Muscle of back (tissue), 3 donors: ENCODE measurements at regions not wholly inside any gene's neighbourhood (a gene's known extent, or its start where the extent isn't known, plus 50 kb on each side); places are given as distances from the start of the nearest gene placed in this dataset.
"Not testable (repeated sequence)": the region's sequence is repeated elsewhere in the genome, so short reads cannot be mapped to it uniquely, and the experiment has no call there.

Experiments used
- DNase-seq, 3 donors: peaks; one replicate each; pipeline versions ENCODE4 v3.0.0 to v3.0.0-alpha.2; 2013

DNA sequence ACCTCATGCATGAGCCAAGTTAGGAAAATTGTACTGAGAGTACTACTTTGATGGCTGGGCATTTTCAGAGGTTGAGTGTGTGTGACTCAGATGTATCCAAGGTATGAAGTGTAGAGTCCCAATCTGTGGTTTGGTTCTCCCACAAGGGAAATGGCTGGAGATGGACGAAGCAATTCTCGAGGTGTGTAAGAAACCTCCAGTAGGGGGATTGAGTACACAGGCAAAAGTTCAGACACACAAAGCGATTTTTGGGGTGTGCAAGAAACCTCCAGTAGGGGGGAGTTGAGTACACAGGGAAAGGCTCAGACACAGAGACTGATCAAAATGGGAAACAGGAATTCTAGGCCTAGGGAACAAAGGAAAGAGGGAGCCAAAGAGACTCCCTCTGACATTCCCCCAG lies 1536.3 kb downstream of the FAM181B start:
- no peak for DNase-seq

GRCh38 chr11:81192516-81192915 lies 1541.1 kb downstream of the FAM181B start:
- DNase-seq, result no peak

DNA sequence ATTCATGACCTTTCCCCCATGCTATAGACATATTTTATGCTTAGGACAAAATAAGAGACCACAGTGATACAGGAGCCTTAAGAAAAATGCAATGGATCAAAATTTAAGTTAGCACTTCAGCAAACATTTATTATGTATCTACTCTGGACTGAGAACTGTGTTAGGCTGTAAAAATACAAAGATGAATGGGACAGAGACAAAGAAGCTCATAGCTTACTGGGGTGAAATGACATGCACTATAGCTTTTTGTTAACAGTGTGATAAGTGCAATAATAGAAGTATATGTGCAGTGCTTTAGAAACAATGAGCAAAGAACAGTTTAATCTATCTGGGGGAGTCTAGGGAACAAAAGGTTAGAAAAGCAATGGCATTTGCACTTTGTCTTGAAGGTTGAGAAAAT lies 1543.1 kb downstream of the FAM181B start:
- DNase-seq, result no peak

- not testable (repeated sequence) for DNase-seq
Measured at GRCh38 chr11:81187033-81187432, 1546.6 kb downstream of the FAM181B start.

DNA sequence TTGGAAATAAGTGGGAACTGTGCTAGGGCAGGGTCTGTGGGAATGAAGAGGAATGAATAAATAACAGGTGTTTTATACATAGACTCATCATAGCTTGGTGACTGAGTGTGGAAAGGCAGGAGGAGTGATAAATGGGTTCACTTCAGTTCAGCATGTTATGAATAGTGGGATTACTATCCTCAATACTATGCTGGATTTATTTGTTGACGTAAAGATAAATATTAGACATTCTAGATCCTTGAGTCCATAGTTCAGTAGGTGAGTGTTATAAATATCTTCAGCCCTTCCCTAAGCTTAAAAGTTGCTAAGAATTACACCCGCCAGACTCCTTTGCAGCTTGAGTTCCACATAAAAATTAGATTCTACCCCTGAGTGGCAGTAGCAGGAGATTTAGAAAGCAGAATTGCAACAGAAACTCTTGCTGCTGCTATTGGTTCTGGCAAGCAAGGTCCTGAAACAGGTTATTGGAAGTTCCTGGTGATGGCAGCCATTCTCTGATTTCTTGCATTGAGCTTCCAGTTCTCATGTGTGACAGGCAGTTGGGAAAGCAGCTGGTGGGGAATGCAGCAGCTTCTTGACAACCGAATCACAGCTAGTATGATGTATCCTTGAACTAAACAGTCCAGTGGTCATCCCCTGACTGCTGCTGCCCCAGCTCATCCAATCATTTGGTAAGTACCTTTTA lies 1558.9 kb downstream of the FAM181B start:
- no peak for DNase-seq

DNA sequence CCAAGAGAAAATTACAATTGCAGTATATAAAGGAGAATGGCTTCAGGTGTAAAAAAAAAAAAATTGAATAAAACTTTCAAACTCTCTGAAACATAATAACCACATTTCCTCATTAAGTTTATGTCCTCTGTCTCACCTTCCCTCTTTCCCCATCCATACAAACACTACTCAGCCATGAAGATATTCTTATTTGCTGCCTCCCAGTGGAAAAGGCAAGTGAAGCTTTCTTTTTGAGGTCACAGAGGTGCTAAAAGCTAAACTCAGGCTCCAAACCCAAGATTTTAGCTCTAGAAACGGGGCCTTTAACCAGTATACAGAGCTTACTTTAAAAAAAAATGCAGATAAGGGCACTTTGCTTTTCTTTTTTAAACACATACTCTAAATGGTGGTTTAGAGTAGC lies 1568.5 kb downstream of the FAM181B start:
- DNase-seq, result no peak

GRCh38 chr11:81159900-81160299 lies 1573.8 kb downstream of the FAM181B start:
- DNase-seq, result no peak

GRCh38 chr11:81135570-81135969 lies 1598.1 kb downstream of the FAM181B start:
- no peak for DNase-seq

GRCh38 chr11:81129618-81130017 lies 1604.0 kb downstream of the FAM181B start:
- DNase-seq, result no peak

DNA sequence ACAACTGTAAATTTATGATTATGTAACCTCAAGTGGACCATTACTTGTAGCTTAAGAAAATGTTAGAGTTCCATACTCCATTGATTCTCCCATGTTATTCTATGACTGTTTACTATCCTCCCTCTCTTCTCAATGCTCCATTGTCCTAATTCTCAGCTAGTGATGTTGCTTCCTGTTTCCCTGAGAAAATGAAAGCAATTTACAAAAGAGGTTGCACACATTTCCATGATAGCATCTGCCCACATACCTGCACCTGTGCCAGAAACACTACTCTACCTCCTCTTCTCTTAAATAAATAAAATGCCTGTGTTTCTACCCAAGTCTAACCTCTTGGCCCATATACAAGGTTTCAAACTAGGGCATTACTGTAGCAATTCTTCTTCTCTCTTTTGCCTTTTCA lies 1620.9 kb downstream of the FAM181B start:
- no peak for DNase-seq

GRCh38 chr11:81104051-81104450 lies 1629.6 kb downstream of the FAM181B start:
- DNase-seq, result no peak

- no peak for DNase-seq
Measured at GRCh38 chr11:81098471-81098870, 1635.2 kb downstream of the FAM181B start.

DNA sequence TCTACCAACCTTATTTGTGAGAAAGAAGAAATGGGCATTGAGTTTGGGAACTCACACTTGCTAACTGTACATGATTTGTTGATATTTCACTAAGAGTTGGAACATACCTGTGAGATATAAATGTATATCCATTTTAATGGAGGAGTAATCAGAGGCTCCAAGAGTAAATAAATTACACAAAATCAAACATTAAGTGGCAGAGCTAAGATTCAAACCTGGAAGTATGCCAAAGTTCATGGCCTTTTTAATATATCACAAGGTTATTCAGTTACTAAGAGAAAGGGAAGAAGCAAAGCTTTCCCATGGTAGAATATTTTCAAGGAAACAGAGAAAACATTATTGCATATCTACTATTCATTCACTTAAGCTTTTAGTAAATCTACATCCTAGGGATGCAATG lies 1641.1 kb downstream of the FAM181B start:
- DNase-seq, result no peak

DNA sequence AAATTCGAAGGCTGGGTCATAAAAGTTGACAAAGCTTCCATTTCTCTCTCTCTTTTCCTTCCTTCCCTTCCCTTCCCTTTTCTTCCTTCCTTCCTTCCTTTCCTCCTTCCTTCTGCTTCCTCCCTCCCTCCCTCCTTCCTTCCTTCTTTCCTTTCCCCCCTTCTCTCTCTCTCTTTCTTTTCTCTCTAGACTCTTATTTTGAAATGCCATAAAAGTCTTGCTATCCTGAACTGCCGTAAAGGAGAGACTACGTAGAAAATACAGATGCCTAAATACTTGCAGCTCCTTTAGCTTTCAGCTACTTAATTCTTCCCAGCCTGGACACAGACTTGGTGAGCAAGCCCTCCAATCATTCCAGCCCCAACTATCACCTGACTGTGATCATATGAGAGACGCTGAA lies 1644.4 kb downstream of the FAM181B start:
- no peak for DNase-seq

DNA sequence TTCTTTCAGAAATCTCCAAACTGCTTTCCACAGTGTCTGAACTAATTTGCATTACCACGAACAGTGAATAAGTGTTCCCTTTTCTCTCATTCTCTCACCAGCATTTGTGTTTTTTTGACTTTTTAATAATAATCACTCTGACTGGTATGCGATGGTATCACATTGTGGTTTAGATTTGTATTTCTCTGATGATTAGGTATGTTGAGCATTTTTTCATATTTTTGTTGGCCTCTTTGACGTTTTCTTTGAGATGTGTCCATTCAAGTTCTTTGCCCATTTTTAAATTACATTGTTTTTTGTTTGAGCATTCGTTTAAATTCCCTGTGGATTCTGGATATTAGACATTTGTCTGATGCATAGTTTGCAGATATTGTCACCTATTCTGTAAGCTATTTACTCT lies 1639.6 kb upstream of the TENM4 start:
- DNase-seq, result no peak

- DNase-seq, result peak in 2 of 3 donors; percentile 2 to 22
Measured at GRCh38 chr11:81072273-81072672, 1631.4 kb upstream of the TENM4 start.

DNA sequence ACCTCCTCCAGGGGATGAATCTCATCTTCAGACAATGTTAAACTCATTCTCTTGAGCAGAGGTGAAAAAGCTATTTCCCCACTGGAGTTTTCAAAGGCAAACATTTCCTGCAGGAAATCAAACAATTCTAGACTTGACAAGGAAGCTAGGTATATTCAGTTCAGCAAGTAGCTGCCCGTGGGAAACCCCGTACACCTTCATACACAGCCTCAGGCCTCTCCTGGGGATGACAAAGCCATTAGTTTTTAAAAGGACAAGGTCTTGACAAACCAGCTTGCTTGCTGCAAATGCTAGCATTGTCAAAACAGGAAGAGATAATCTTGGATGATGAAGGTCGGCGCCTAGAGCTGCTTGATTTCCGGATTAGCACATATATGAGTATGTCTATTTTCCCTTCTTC lies 1630.8 kb upstream of the TENM4 start:
- DNase-seq, result peak in 1 of 3 donors; percentile 10

DNA sequence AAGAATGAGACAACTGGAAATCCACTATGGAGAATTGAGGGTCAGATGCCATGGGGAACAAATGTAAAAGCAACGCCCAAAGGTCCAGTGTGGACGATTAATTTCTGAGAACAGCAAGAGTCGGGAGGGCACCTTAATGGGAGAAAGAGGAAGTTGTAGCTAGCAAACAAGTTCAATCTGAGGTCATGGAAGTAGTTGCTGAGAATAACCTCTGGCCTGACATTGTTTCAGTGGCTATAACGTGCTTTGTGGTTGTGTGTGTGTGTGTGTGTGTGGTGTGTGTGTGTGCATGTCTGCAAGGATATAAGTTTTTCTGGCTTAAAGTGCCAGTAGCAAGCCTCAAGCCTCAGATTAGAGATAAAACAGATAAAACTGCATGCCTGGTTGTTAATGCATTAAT lies 1630.1 kb upstream of the TENM4 start:
- peak in 1 of 3 donors; percentile 4 for DNase-seq

DNA sequence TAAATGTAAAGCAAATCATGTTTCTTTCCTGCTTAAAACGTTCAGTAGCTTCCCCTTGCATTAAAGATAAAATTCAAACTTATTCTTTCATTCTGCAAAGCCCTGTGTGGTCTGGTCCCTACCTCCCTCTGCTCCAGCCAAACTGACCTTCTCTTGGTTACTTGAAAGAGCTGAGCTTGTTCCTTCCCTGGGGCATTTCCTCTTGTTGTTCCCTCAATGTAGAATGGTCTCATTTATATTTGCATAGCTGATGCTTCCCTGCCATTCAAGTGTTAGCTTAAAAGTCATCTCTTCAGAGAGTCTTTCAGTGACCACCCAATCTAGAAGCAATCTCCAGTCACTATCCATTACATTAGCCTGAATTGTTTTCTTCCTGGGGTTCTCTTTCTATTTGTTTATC lies 1618.5 kb upstream of the TENM4 start:
- DNase-seq, result no peak

GRCh38 chr11:81052344-81053158 lies 1611.7 kb upstream of the TENM4 start:
- no peak for DNase-seq

DNA sequence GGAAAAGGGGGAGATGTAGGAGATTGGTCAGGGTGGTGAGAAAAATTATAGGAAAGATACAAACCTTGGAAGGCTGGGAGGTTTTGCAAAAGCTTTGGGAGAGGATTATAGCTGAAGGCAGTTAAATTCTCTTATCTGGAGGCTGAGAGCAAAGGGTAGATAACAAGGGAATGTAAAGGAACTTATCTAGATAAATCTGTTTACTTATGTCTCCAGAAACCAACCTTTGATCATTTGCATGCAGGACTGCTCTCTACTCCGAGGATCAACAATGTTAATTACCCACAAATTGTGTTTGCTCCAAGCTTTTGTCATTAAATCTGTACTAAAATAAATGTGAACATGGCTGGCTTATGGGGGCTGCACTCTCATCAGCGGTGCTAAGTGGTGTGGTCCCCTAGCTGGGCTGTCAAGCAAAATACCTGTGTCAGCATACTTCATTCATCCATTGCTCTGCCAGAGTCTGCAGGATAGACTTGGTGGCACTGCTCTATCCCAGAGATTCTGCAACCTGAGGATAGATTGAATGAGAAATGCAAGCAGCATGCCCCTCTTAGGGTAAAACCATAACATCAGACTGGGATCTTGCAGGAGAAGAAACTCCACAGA lies 1599.2 kb upstream of the TENM4 start:
- no peak for DNase-seq

- no peak for DNase-seq
Measured at GRCh38 chr11:81036168-81036870, 1595.5 kb upstream of the TENM4 start.
